HCT116 (cell line): ENCODE measurements at regions not wholly inside any gene's neighbourhood (a gene's known extent, or its start where the extent isn't known, plus 50 kb on each side); places are given as distances from the start of the nearest gene placed in this dataset.

ENCODE experiments used
- ATAC-seq: fragments of 200-7000 bp; cut with Tn5 transposase; 2 replicates; pipeline ENCODE4 v1.9.1; 2020; ENCODE audit warnings: mild to moderate bottlenecking, moderate library complexity
- BruUV-seq: library from RNA; stranded (reverse); fragments of 400-500 nt; replicated peaks from 2 replicates; lab custom pipeline; 2021; lab: Mats Ljungman, UMichigan
- CTCF ChIA-PET: fragments of 300-600 bp; sonication (Branson Sonifier 250); formaldehyde crosslinking; loops from one replicate; lab custom pipeline; 2021; ENCODE audit warnings: antibody characterized with exemption; lab: Charles Lee
- POLR2A ChIA-PET: fragments of 300-600, 350-600 bp; sonication (Branson Sonifier 250); formaldehyde crosslinking; loops from one replicate; lab custom pipeline; 2021; ENCODE audit warnings: antibody characterized with exemption; lab: Charles Lee
- RAD21 ChIA-PET, 2 experiments: fragments of 300-600 bp; sonication (Branson Sonifier 250); formaldehyde crosslinking; loops; one replicate each; lab custom pipeline; 2023; ENCODE audit warnings: low total read pairs in 2 of 2; ENCODE audit not compliant: uncharacterized antibody in 2 of 2, unreplicated experiment in 2 of 2, low non-redundant PET in 1 of 2; lab: Charles Lee
- DNase-seq: peaks from one replicate; pipeline ENCODE4 v3.0.0-alpha.2; 2010; ENCODE audit warnings: low read depth, low spot score
- H2AFZ ChIP-seq: fragments of 200-600 bp; shearing (Covaris generic), sonication (generic); 2 replicates; pipeline ENCODE4 v1.6.1; 2017; ENCODE audit warnings: low read depth, mixed run types, mixed read lengths, antibody characterized with exemption, low read length; ENCODE audit not compliant: poor library complexity, severe bottlenecking
- H3K27ac ChIP-seq: 2 replicates; pipeline ENCODE4 v1.5.1; 2012; ENCODE audit warnings: low read depth, low read length
- H3K27me3 ChIP-seq: fragments of 200-600 bp; sonication (generic); 2 replicates; pipeline ENCODE4 v1.6.1; 2016; ENCODE audit warnings: mixed run types, low read length, mixed read lengths; ENCODE audit not compliant: insufficient read depth
- H3K36me3 ChIP-seq, 2 experiments: fragments of 200-500 bp in 1 of 2; fragments of 200-600 bp in 1 of 2; sonication (Bioruptor generic) in 1 of 2; sonication (generic) in 1 of 2; 2 replicates each; pipeline versions ENCODE4 v1.5.1 to v1.6.1; 2014 to 2016; ENCODE audit warnings: low read length in 2 of 2, inconsistent platforms in 1 of 2, mixed read lengths in 1 of 2, mixed run types in 1 of 2; ENCODE audit not compliant: insufficient read depth in 2 of 2, control insufficient read depth in 1 of 2
- H3K4me1 ChIP-seq, 2 experiments: fragments of 200-600 bp in 1 of 2; sonication (generic) in 1 of 2; 2 replicates each; pipeline versions ENCODE4 v1.5.1 to v1.6.1; 2012 to 2017; ENCODE audit warnings: low read length in 2 of 2, inconsistent platforms in 1 of 2, mild to moderate bottlenecking in 1 of 2, mixed read lengths in 1 of 2, mixed run types in 1 of 2, moderate library complexity in 1 of 2; ENCODE audit not compliant: insufficient read depth in 2 of 2, control insufficient read depth in 1 of 2
- H3K4me2 ChIP-seq: fragments of 200-600 bp; sonication (generic); 2 replicates; pipeline ENCODE4 v1.6.1; 2017; ENCODE audit warnings: mixed run types, low read length, mixed read lengths
- H3K4me3 ChIP-seq, 2 experiments: fragments of 200-600 bp in 1 of 2; sonication (generic) in 1 of 2; replicated peaks in 1 of 2; 2 replicates each; pipeline ENCODE4 v1.5.1; 2011 to 2016; ENCODE audit warnings: low read length in 2 of 2, control low read depth in 1 of 2, low read depth in 1 of 2, mild to moderate bottlenecking in 1 of 2, mixed read lengths in 1 of 2, mixed run types in 1 of 2
- H3K79me2 ChIP-seq: fragments of 200-600 bp; sonication (generic); 2 replicates; pipeline ENCODE4 v1.6.1; 2017; ENCODE audit warnings: mild to moderate bottlenecking, mixed run types, low read length, moderate library complexity, mixed read lengths; ENCODE audit not compliant: insufficient read depth
- H3K9ac ChIP-seq: fragments of 200-600 bp; sonication (generic); 2 replicates; pipeline ENCODE4 v1.6.1; 2016; ENCODE audit warnings: low read length, mixed read lengths
- H3K9me2 ChIP-seq: fragments of 200-600 bp; sonication (generic), shearing (Covaris generic); 2 replicates; pipeline ENCODE4 v1.6.1; 2017; ENCODE audit warnings: mixed run types, mild to moderate bottlenecking, moderate library complexity; ENCODE audit not compliant: insufficient read depth
- H3K9me3 ChIP-seq, 2 experiments: fragments of 200-500 bp in 1 of 2; fragments of 200-600 bp in 1 of 2; sonication (Bioruptor generic) in 1 of 2; sonication (generic) in 1 of 2; 2 replicates each; pipeline ENCODE4 v1.6.1; 2014 to 2017; ENCODE audit warnings: low read length in 2 of 2, mixed read lengths in 2 of 2, inconsistent platforms in 1 of 2, low read depth in 1 of 2, mild to moderate bottlenecking in 1 of 2, mixed run types in 1 of 2, moderate library complexity in 1 of 2; ENCODE audit not compliant: control insufficient read depth in 1 of 2, insufficient read depth in 1 of 2
- H4K20me1 ChIP-seq: fragments of 200-600 bp; sonication (generic), shearing (Covaris generic); 2 replicates; pipeline ENCODE4 v1.6.1; 2017; ENCODE audit warnings: mixed run types, mild to moderate bottlenecking, moderate library complexity; ENCODE audit not compliant: insufficient read depth
- ATF3 ChIP-seq: IDR thresholded peaks from 2 replicates; pipeline ENCODE4 v1.6.1; 2012
- CBX3 ChIP-seq: IDR thresholded peaks from 2 replicates; pipeline ENCODE4 v1.6.1; 2012; ENCODE audit warnings: low read depth
- ELF1 ChIP-seq: IDR thresholded peaks from 2 replicates; pipeline ENCODE4 v1.6.1; 2012; ENCODE audit warnings: low read depth, borderline replicate concordance
- EZH2 ChIP-seq: fragments of 200-600 bp; sonication (generic); IDR thresholded peaks from 2 replicates; pipeline ENCODE4 v1.6.1; 2017; ENCODE audit warnings: antibody characterized with exemption, mixed run types
- EZH2phosphoT487 ChIP-seq: fragments of 200-600 bp; IDR thresholded peaks from 2 replicates; pipeline ENCODE4 v1.6.1; 2018; ENCODE audit warnings: antibody characterized with exemption, borderline replicate concordance
- JUND ChIP-seq: IDR thresholded peaks from 2 replicates; pipeline ENCODE4 v1.6.1; 2012
- POLR2A ChIP-seq: IDR thresholded peaks from 2 replicates; pipeline ENCODE4 v1.7.0; 2011; ENCODE audit warnings: borderline replicate concordance; ENCODE audit not compliant: insufficient read depth, insufficient read length; ENCODE audit errors: extremely low read depth
- POLR2AphosphoS5 ChIP-seq: IDR thresholded peaks from 2 replicates; pipeline ENCODE4 v1.6.1; 2011; ENCODE audit warnings: mild to moderate bottlenecking, low read depth, low read length, moderate library complexity
- RAD21 ChIP-seq: IDR thresholded peaks from 2 replicates; pipeline ENCODE4 v1.6.1; 2012; ENCODE audit warnings: low read depth, mild to moderate bottlenecking
- SIN3A ChIP-seq: IDR thresholded peaks from 2 replicates; pipeline ENCODE4 v1.6.1; 2012; ENCODE audit warnings: low read depth
- SP1 ChIP-seq: IDR thresholded peaks from 2 replicates; pipeline ENCODE4 v1.6.1; 2012; ENCODE audit warnings: low read depth
- SRF ChIP-seq: IDR thresholded peaks from 2 replicates; pipeline ENCODE4 v1.6.1; 2012; ENCODE audit warnings: low read depth
- TCF7L2 ChIP-seq: IDR thresholded peaks from 2 replicates; pipeline ENCODE4 v1.7.0; 2011; ENCODE audit warnings: borderline replicate concordance, inconsistent platforms; ENCODE audit not compliant: insufficient read depth, insufficient read length; ENCODE audit errors: extremely low read depth
- YY1 ChIP-seq: IDR thresholded peaks from 2 replicates; pipeline ENCODE4 v1.6.1; 2011; ENCODE audit warnings: low read length, low read depth, moderate library complexity, mild to moderate bottlenecking; ENCODE audit not compliant: insufficient replicate concordance; ENCODE audit errors: extremely low read depth
- ZBTB33 ChIP-seq: IDR thresholded peaks from 2 replicates; pipeline ENCODE4 v1.6.1; 2011; ENCODE audit warnings: mild to moderate bottlenecking, low read length, moderate library complexity; ENCODE audit not compliant: insufficient replicate concordance; ENCODE audit errors: extremely low read depth
- ZNF274 ChIP-seq: fragments of 200-500 bp; sonication (Bioruptor generic); IDR thresholded peaks from 2 replicates; pipeline ENCODE4 v1.6.1; 2014; ENCODE audit warnings: mild to moderate bottlenecking, low read depth, low read length, inconsistent platforms
- intact Hi-C: fragments of 100-400 bp; cut with micrococcal nuclease; formaldehyde crosslinking; loops from 2 replicates; pipeline ENCODE4 v1.10.0; 2022

GRCh38 chr2:129467012-129467779 is 512.3 kb upstream of the RAB6C start:
- ChIA-PET POLR2A (no interaction called here), RAD21 (no interaction called here), CTCF (no interaction called here)
- H3K36me3 ChIP-seq = no peaks in the 10 kb centered on the region
- H3K9me3 ChIP-seq = no peaks in the 10 kb centered on the region
- no peaks in the 10 kb centered on the region for H3K79me2 ChIP-seq
- no peaks in the 10 kb centered on the region for H3K9me2 ChIP-seq
- H3K4me3 ChIP-seq = no peak overlapping the region
- no peaks in the 10 kb centered on the region for H4K20me1 ChIP-seq
- H3K9ac ChIP-seq = no peak overlapping the region
- no peaks in the 10 kb centered on the region for H3K4me1 ChIP-seq
- DNase-seq (no peak), ATAC-seq (no peak)
- H3K27ac ChIP-seq = no peak overlapping the region
- no TSS peak for BruUV-seq
- TF ChIP-seq RAD21 (no peak), ELF1 (no peak)
- H2AFZ ChIP-seq = no peak overlapping the region
- H3K4me2 ChIP-seq = no peak overlapping the region
- H3K27me3 ChIP-seq = peaks cover 33% of the 10 kb centered on the region
- intact Hi-C loops = no loop called here

- no TSS peak for BruUV-seq
- Histone ChIP-seq H3K9me2 (no peaks in the 10 kb centered on the region), H3K9me3 (no peaks in the 10 kb centered on the region), H4K20me1 (no peaks in the 10 kb centered on the region), H3K36me3 (no peaks in the 10 kb centered on the region), H3K9ac (no peak overlapping the region), H2AFZ (no peak overlapping the region), H3K4me2 (no peak overlapping the region), H3K27me3 (peaks cover 39% of the 10 kb centered on the region), H3K4me1 (no peaks in the 10 kb centered on the region), H3K4me3 (no peak overlapping the region), H3K27ac (no peak overlapping the region), H3K79me2 (no peaks in the 10 kb centered on the region)
- no peak for ATAC-seq
- CTCF ChIA-PET = no interaction called here
- intact Hi-C loops = no loop called here
- no peak for DNase-seq
- POLR2A ChIA-PET = no interaction called here
- RAD21 ChIA-PET = no interaction called here
- TF ChIP-seq YY1 (no peak), CBX3 (no peak), POLR2A (no peak), TCF7L2 (no peak), SIN3A (no peak), ZBTB33 (no peak), JUND (no peak), SRF (no peak), SP1 (no peak), ATF3 (no peak), EZH2 (no peak), ZNF274 (no peak), POLR2AphosphoS5 (no peak), EZH2phosphoT487 (no peak)
These were observed 511.5 kb upstream of the RAB6C start for GRCh38 chr2:129467941-129468340.
